Endodermal cell (in vitro differentiated cells): ENCODE measurements at regions not wholly inside any gene's neighbourhood (a gene's known extent, or its start where the extent isn't known, plus 50 kb on each side); places are given as distances from the start of the nearest gene placed in this dataset.

Source experiments
- DNase-seq: peaks from one replicate; pipeline ENCODE4 v3.0.0-alpha.2; 2017
- H3K27ac ChIP-seq: 2 replicates; pipeline ENCODE4 v1.5.1; 2013; ENCODE audit warnings: mild to moderate bottlenecking, low read depth, low read length, moderate library complexity
- H3K27me3 ChIP-seq: 2 replicates; pipeline ENCODE4 v1.6.1; 2013; ENCODE audit warnings: mild to moderate bottlenecking, low read length, moderate library complexity; ENCODE audit not compliant: insufficient read depth, control insufficient read depth, poor library complexity, severe bottlenecking
- H3K36me3 ChIP-seq: 2 replicates; pipeline ENCODE4 v1.7.0; 2013; ENCODE audit warnings: mild to moderate bottlenecking, low read length, moderate library complexity; ENCODE audit not compliant: control insufficient read depth, insufficient read depth
- H3K4me1 ChIP-seq: one replicate; pipeline ENCODE4 v1.7.0; 2013; ENCODE audit warnings: low read length; ENCODE audit not compliant: control insufficient read depth, insufficient read depth
- H3K4me3 ChIP-seq: 2 replicates; pipeline ENCODE4 v1.5.1; 2013; ENCODE audit warnings: mild to moderate bottlenecking, low read length, moderate library complexity
- H3K9ac ChIP-seq: 2 replicates; pipeline ENCODE4 v1.6.1; 2013; ENCODE audit warnings: mild to moderate bottlenecking, low read length, moderate library complexity; ENCODE audit not compliant: poor library complexity, severe bottlenecking; ENCODE audit errors: extremely low read depth
- H3K9me3 ChIP-seq: 2 replicates; pipeline ENCODE4 v1.6.1; 2013; ENCODE audit warnings: mild to moderate bottlenecking, low read length, moderate library complexity; ENCODE audit not compliant: control insufficient read depth
- H3K27ac Mint-ChIP-seq: 2 replicates; pipeline ENCODE4 v1.8.0; 2020; ENCODE audit warnings: mixed read lengths
- H3K27me3 Mint-ChIP-seq: 2 replicates; pipeline ENCODE4 v1.8.0; 2021; ENCODE audit warnings: mild to moderate bottlenecking, mixed read lengths; ENCODE audit not compliant: insufficient read depth
- H3K36me3 Mint-ChIP-seq: 2 replicates; pipeline ENCODE4 v1.8.0; 2020; ENCODE audit warnings: low read depth, mixed read lengths
- H3K4me1 Mint-ChIP-seq: 2 replicates; pipeline ENCODE4 v1.8.0; 2020; ENCODE audit warnings: mixed read lengths
- H3K4me3 Mint-ChIP-seq: 2 replicates; pipeline ENCODE4 v1.8.0; 2020; ENCODE audit warnings: mild to moderate bottlenecking, moderate library complexity, mixed read lengths
- H3K9me3 Mint-ChIP-seq: 2 replicates; pipeline ENCODE4 v1.8.0; 2020; ENCODE audit warnings: mild to moderate bottlenecking, mixed read lengths
- CTCF ChIP-seq: fragments of 200-600 bp; sonication (generic); conservative IDR thresholded peaks from 2 replicates; pipeline ENCODE4 v1.5.0; 2021; ENCODE audit warnings: antibody characterized with exemption, mild to moderate bottlenecking
- WGBS, 2 experiments: methylation state at CpG; one replicate each; pipeline versions ENCODE4 v1.1.5 to v1.1.7; 2013; ENCODE audit warnings: missing lambda C conversion rate in 2 of 2, mixed read lengths in 1 of 2; ENCODE audit not compliant: insufficient coverage in 1 of 2, insufficient read length in 1 of 2; 5-methylcytosine and 5-hydroxymethylcytosine counted together

GRCh38 chr7:91323626-91324158 is 59.5 kb downstream of the FZD1 start:
- peaks cover 8% of the 10 kb centered on the region for H3K4me1 Mint-ChIP-seq
- no peaks in the 10 kb centered on the region for H3K36me3 Mint-ChIP-seq
- no peaks in the 10 kb centered on the region for H3K9me3 Mint-ChIP-seq
- DNase-seq: no peak
- 86 to 100% methylated on average over 1 to 2 of the region's 2 CpGs for WGBS, 2 experiments
- H3K4me3 Mint-ChIP-seq: no peak overlapping the region
- H3K27me3 Mint-ChIP-seq: peaks cover 4% of the 10 kb centered on the region
- Histone ChIP-seq H3K9me3 (no peaks in the 10 kb centered on the region), H3K36me3 (no peaks in the 10 kb centered on the region), H3K9ac (no peak overlapping the region), H3K27me3 (no peaks in the 10 kb centered on the region), H3K27ac (no peak overlapping the region), H3K4me3 (no peak overlapping the region), H3K4me1 (no peaks in the 10 kb centered on the region)
- no peak overlapping the region for H3K27ac Mint-ChIP-seq
- TF ChIP-seq CTCF: no peak

- Histone ChIP-seq H3K9ac (no peak overlapping the region), H3K4me1 (no peaks in the 10 kb centered on the region), H3K27me3 (no peaks in the 10 kb centered on the region), H3K27ac (no peak overlapping the region), H3K36me3 (no peaks in the 10 kb centered on the region), H3K4me3 (no peak overlapping the region), H3K9me3 (no peaks in the 10 kb centered on the region)
- DNase-seq: no peak
- H3K9me3 Mint-ChIP-seq: no peaks in the 10 kb centered on the region
- peaks cover 8% of the 10 kb centered on the region for H3K4me1 Mint-ChIP-seq
- peaks cover 4% of the 10 kb centered on the region for H3K27me3 Mint-ChIP-seq
- H3K36me3 Mint-ChIP-seq: no peaks in the 10 kb centered on the region
- H3K4me3 Mint-ChIP-seq: no peak overlapping the region
- WGBS, 2 experiments: 59 to 82% methylated on average over 2 to 4 of the region's 4 CpGs
- H3K27ac Mint-ChIP-seq: no peak overlapping the region
- no peak for TF ChIP-seq CTCF
These were observed 60.4 kb downstream of the FZD1 start for GRCh38 chr7:91324663-91325062.

- no peaks in the 10 kb centered on the region for H3K9me3 ChIP-seq
- no peak overlapping the region for H3K27ac Mint-ChIP-seq
- H3K4me3 Mint-ChIP-seq: no peak overlapping the region
- no peak for DNase-seq
- H3K4me1 ChIP-seq: no peaks in the 10 kb centered on the region
- no peak overlapping the region for H3K27ac ChIP-seq
- no peak overlapping the region for H3K9ac ChIP-seq
- WGBS, 2 experiments: 69 to 71% methylated on average over 2 to 3 of the region's 3 CpGs
- H3K27me3 Mint-ChIP-seq: peaks cover 8% of the 10 kb centered on the region
- no peak for TF ChIP-seq CTCF
- H3K36me3 ChIP-seq: no peaks in the 10 kb centered on the region
- peaks cover 8% of the 10 kb centered on the region for H3K4me1 Mint-ChIP-seq
- no peaks in the 10 kb centered on the region for H3K36me3 Mint-ChIP-seq
- H3K9me3 Mint-ChIP-seq: no peaks in the 10 kb centered on the region
- H3K4me3 ChIP-seq: no peak overlapping the region
- H3K27me3 ChIP-seq: no peaks in the 10 kb centered on the region
These were observed 61.5 kb downstream of the FZD1 start for GRCh38 chr7:91325726-91326125.
